WTC11 (cell line): ENCODE measurements at regions not wholly inside any gene's neighbourhood (a gene's known extent, or its start where the extent isn't known, plus 50 kb on each side); places are given as distances from the start of the nearest gene placed in this dataset.

Experiments used
- ATAC-seq: fragments of 200-7000 bp; cut with Tn5 transposase; 2 replicates; pipeline ENCODE4 v1.10.0; 2021; ENCODE audit warnings: mild to moderate bottlenecking, moderate library complexity
- CTCF ChIA-PET: fragments of 300-600 bp; sonication (Branson Sonifier 250); formaldehyde crosslinking; loops from one replicate; lab custom pipeline; 2021; ENCODE audit warnings: antibody characterized with exemption; lab: Charles Lee
- POLR2A ChIA-PET: fragments of 350-600 bp; sonication (Branson Sonifier 250); formaldehyde crosslinking; loops from one replicate; lab custom pipeline; 2021; ENCODE audit warnings: antibody characterized with exemption; lab: Charles Lee
- DNase-seq: peaks from one replicate; pipeline ENCODE4 v3.0.0; 2021; ENCODE audit warnings: low spot score
- H3K27ac Mint-ChIP-seq: 2 replicates; pipeline ENCODE4 v1.8.0; 2021; ENCODE audit warnings: mixed read lengths
- H3K27me3 Mint-ChIP-seq: 2 replicates; pipeline ENCODE4 v1.8.0; 2021; ENCODE audit warnings: low read depth, mild to moderate bottlenecking, moderate library complexity, mixed read lengths
- H3K36me3 Mint-ChIP-seq: 2 replicates; pipeline ENCODE4 v1.8.0; 2021; ENCODE audit warnings: mixed read lengths
- H3K4me1 Mint-ChIP-seq: 2 replicates; pipeline ENCODE4 v1.8.0; 2022; ENCODE audit warnings: mixed read lengths
- H3K4me3 Mint-ChIP-seq: 2 replicates; pipeline ENCODE4 v1.8.0; 2021; ENCODE audit warnings: mild to moderate bottlenecking, moderate library complexity, mixed read lengths
- H3K9me3 Mint-ChIP-seq: 2 replicates; pipeline ENCODE4 v1.8.0; 2021; ENCODE audit warnings: mixed read lengths
- ATF2 ChIP-seq: sonication (generic); formaldehyde crosslinking; IDR thresholded peaks from 2 replicates; pipeline ENCODE4 v1.8.1; 2022; ENCODE audit warnings: low read depth, missing genetic modification reagents, borderline replicate concordance
- CBFB ChIP-seq: sonication (generic); formaldehyde crosslinking; IDR thresholded peaks from 2 replicates; pipeline ENCODE4 v1.8.1; 2022; ENCODE audit warnings: mild to moderate bottlenecking, low read depth, missing genetic modification reagents
- CREB1 ChIP-seq: sonication (generic); formaldehyde crosslinking; IDR thresholded peaks from 2 replicates; pipeline ENCODE4 v1.8.0; 2023; ENCODE audit warnings: mild to moderate bottlenecking, missing genetic modification reagents
- CTCF ChIP-seq: fragments of 200-600 bp; IDR thresholded peaks from 2 replicates; pipeline ENCODE4 v1.8.0; 2022; ENCODE audit warnings: antibody characterized with exemption
- E2F1 ChIP-seq: sonication (generic); formaldehyde crosslinking; IDR thresholded peaks from 2 replicates; pipeline ENCODE4 v1.8.0; 2022; ENCODE audit warnings: mild to moderate bottlenecking, missing genetic modification reagents
- E2F5 ChIP-seq: sonication (generic); formaldehyde crosslinking; IDR thresholded peaks from 2 replicates; pipeline ENCODE4 v1.8.1; 2022; ENCODE audit warnings: mild to moderate bottlenecking, moderate library complexity, missing genetic modification reagents
- ETV6 ChIP-seq: sonication (generic); formaldehyde crosslinking; IDR thresholded peaks from 2 replicates; pipeline ENCODE4 v1.8.1; 2022; ENCODE audit warnings: mild to moderate bottlenecking, missing genetic modification reagents
- FOXK1 ChIP-seq: sonication (generic); formaldehyde crosslinking; IDR thresholded peaks from 2 replicates; pipeline ENCODE4 v1.8.0; 2022; ENCODE audit warnings: mild to moderate bottlenecking, moderate library complexity, missing genetic modification reagents
- FOXP1 ChIP-seq: sonication (generic); formaldehyde crosslinking; IDR thresholded peaks from 2 replicates; pipeline ENCODE4 v1.8.0; 2022; ENCODE audit warnings: missing genetic modification reagents, mild to moderate bottlenecking, moderate library complexity, borderline replicate concordance
- GRHL2 ChIP-seq: fragments of 250-450 bp; sonication (Bioruptor Pico); IDR thresholded peaks from 2 replicates; pipeline ENCODE4 v1.8.0; 2022; ENCODE audit warnings: mild to moderate bottlenecking, moderate library complexity; ENCODE audit not compliant: insufficient replicate concordance, severe bottlenecking
- GTF2I ChIP-seq: fragments of 250-450 bp; sonication (Bioruptor Pico); conservative IDR thresholded peaks from 2 replicates; pipeline ENCODE4 v1.4.0; 2021; ENCODE audit warnings: mild to moderate bottlenecking
- HMGA2 ChIP-seq: fragments of 250-450 bp; sonication (Bioruptor Pico); IDR thresholded peaks from 2 replicates; pipeline ENCODE4 v1.4.0; 2021; ENCODE audit warnings: mild to moderate bottlenecking, moderate library complexity
- KAT7 ChIP-seq: sonication (generic); formaldehyde crosslinking; IDR thresholded peaks from 2 replicates; pipeline ENCODE4 v1.8.1; 2023; ENCODE audit warnings: missing genetic modification reagents, mild to moderate bottlenecking, borderline replicate concordance
- MAX ChIP-seq: sonication (generic); formaldehyde crosslinking; IDR thresholded peaks from 2 replicates; pipeline ENCODE4 v1.8.0; 2022; ENCODE audit warnings: mild to moderate bottlenecking, missing genetic modification reagents
- MLX ChIP-seq: sonication (generic); formaldehyde crosslinking; IDR thresholded peaks from 2 replicates; pipeline ENCODE4 v1.8.1; 2023; ENCODE audit warnings: mild to moderate bottlenecking, missing genetic modification reagents, moderate library complexity
- MYBL2 ChIP-seq: sonication (generic); formaldehyde crosslinking; IDR thresholded peaks from 2 replicates; pipeline ENCODE4 v1.8.1; 2023; ENCODE audit warnings: mild to moderate bottlenecking, moderate library complexity, missing genetic modification reagents
- NR2C2 ChIP-seq: sonication (generic); formaldehyde crosslinking; IDR thresholded peaks from 2 replicates; pipeline ENCODE4 v1.8.0; 2022; ENCODE audit warnings: mild to moderate bottlenecking, missing genetic modification reagents
- RELA ChIP-seq: sonication (generic); formaldehyde crosslinking; IDR thresholded peaks from 2 replicates; pipeline ENCODE4 v1.8.1; 2022; ENCODE audit warnings: missing genetic modification reagents, mild to moderate bottlenecking, borderline replicate concordance
- SMAD4 ChIP-seq: sonication (generic); formaldehyde crosslinking; IDR thresholded peaks from 2 replicates; pipeline ENCODE4 v1.8.0; 2022; ENCODE audit warnings: mild to moderate bottlenecking, missing genetic modification reagents
- STAT6 ChIP-seq: sonication (generic); formaldehyde crosslinking; conservative IDR thresholded peaks from 2 replicates; pipeline ENCODE4 v1.8.1; 2023; ENCODE audit warnings: mild to moderate bottlenecking, low read depth, missing genetic modification reagents, moderate library complexity
- TCF7 ChIP-seq: sonication (generic); formaldehyde crosslinking; IDR thresholded peaks from 2 replicates; pipeline ENCODE4 v1.8.0; 2022; ENCODE audit warnings: mild to moderate bottlenecking, low read depth, missing genetic modification reagents, moderate library complexity
- ZNF138 ChIP-seq: sonication (generic); formaldehyde crosslinking; conservative IDR thresholded peaks from 2 replicates; pipeline ENCODE4 v1.8.1; 2022; ENCODE audit warnings: mild to moderate bottlenecking, moderate library complexity, missing genetic modification reagents
- ZNF416 ChIP-seq: fragments of 250-450 bp; sonication (Bioruptor Pico); IDR thresholded peaks from 2 replicates; pipeline ENCODE4 v1.9.0; 2021; ENCODE audit warnings: mild to moderate bottlenecking, inconsistent platforms

GRCh38 chr11:30733748-30734147 is 147.6 kb upstream of the MPPED2 start:
- ChIA-PET CTCF (interaction anchor here (1.2 kb wide), 1 partner anchor 180 kb away, joined by 3 read pairs; no protein-coding TSS in a partner anchor), POLR2A (no interaction called here)
- Mint-ChIP-seq H3K27ac (no peak overlapping the region), H3K9me3 (peaks cover 2% of the 10 kb centered on the region), H3K4me3 (no peak overlapping the region), H3K36me3 (no peaks in the 10 kb centered on the region), H3K27me3 (no peaks in the 10 kb centered on the region), H3K4me1 (peaks cover 9% of the 10 kb centered on the region)
- ATAC-seq (no peak), DNase-seq (no peak)
- no peak for TF ChIP-seq FOXK1 (CRISPR knock-in tag)
- TF ChIP-seq HMGA2 (CRISPR knock-in tag), result no peak
- TF ChIP-seq E2F5, result no peak
- TF ChIP-seq MYBL2 (CRISPR knock-in tag), result no peak
- no peak for TF ChIP-seq CBFB (CRISPR knock-in tag)
- TF ChIP-seq ATF2 (CRISPR knock-in tag), result no peak
- no peak for TF ChIP-seq E2F1 (CRISPR knock-in tag)
- TF ChIP-seq CREB1 (CRISPR knock-in tag), result no peak
- TF ChIP-seq MLX (CRISPR knock-in tag), result no peak
- TF ChIP-seq SMAD4 (CRISPR knock-in tag), result no peak
- TF ChIP-seq MAX, result no peak
- TF ChIP-seq ZNF416 (CRISPR knock-in tag), result no peak
- no peak for TF ChIP-seq GRHL2 (CRISPR knock-in tag)
- TF ChIP-seq ZNF138, result no peak
- no peak for TF ChIP-seq TCF7 (CRISPR knock-in tag)
- TF ChIP-seq NR2C2, result no peak

GRCh38 chr11:30730011-30730410 is 143.9 kb upstream of the MPPED2 start:
- Mint-ChIP-seq H3K36me3 (no peaks in the 10 kb centered on the region), H3K4me1 (peaks cover 9% of the 10 kb centered on the region), H3K27ac (no peak overlapping the region), H3K4me3 (no peak overlapping the region), H3K9me3 (no peaks in the 10 kb centered on the region), H3K27me3 (no peaks in the 10 kb centered on the region)
- DNase-seq (no peak), ATAC-seq (no peak)
- POLR2A ChIA-PET, result no interaction called here
- TF ChIP-seq KAT7 (no peak), STAT6 (CRISPR knock-in tag) (no peak), ETV6 (CRISPR knock-in tag) (no peak), CTCF (no peak), RELA (CRISPR knock-in tag) (no peak), FOXP1 (CRISPR knock-in tag) (no peak), GTF2I (CRISPR knock-in tag) (no peak)
- CTCF ChIA-PET, result no interaction called here
